Cardiac fibroblast (primary cell): ENCODE measurements at regions not wholly inside any gene's neighbourhood (a gene's known extent, or its start where the extent isn't known, plus 50 kb on each side); places are given as distances from the start of the nearest gene placed in this dataset.

Experiments used
- DNase-seq, 2 donors: peaks; one replicate each; pipeline versions ENCODE4 v3.0.0 to v3.0.0-alpha.2; 2010; ENCODE audit warnings: low read depth in 2 of 2
- H3K4me3 ChIP-seq, 2 donors: replicated peaks in 1 of 2; 1 replicate in 1 of 2; 2 replicates in 1 of 2; pipeline ENCODE4 v1.5.1; 2011; ENCODE audit warnings: low read depth in 2 of 2, low read length in 2 of 2, mild to moderate bottlenecking in 2 of 2, moderate library complexity in 1 of 2
- TF ChIP-seq, protein P1 (sequence below): IDR thresholded peaks from one replicate; pipeline ENCODE4 v1.5.1; 2011; ENCODE audit warnings: low read depth, mild to moderate bottlenecking, low read length, inconsistent platforms

DNA sequence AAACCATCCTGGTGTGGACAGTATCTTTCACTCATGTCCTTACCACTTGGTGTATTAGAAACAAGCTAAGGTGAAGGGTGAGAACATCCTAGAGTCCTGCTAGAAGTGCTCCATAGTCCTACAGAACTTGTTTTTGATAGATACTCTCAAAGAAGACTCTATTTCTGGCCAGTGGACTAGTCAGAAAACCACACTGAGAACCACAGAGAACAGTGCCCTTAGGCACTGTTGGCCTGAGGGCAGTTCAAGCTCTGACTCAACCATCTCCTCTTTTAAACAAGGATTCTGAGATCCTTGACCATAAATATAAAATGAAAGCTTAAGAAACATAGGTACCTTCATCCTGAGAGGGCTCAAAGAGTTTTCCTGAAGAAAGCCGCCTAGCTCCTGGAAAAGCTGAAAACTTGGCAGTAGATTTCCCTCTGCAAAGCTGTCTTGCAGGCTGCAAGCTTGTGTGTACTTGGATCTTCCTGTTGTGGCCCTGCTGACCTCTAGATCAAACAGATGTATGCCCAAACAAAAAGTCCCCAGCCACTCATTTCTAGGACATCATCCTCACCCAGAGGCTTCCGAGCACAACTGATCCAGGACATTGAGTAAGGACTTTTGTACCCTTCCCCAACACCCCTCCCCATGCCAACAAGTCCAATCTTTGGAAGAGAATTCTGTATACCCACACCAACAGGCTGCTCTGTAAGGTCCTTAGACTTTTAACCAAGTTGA, 111.6 kb upstream of the CXCL13 start:
- no peak for DNase-seq
- TF ChIP-seq, protein P1, sequence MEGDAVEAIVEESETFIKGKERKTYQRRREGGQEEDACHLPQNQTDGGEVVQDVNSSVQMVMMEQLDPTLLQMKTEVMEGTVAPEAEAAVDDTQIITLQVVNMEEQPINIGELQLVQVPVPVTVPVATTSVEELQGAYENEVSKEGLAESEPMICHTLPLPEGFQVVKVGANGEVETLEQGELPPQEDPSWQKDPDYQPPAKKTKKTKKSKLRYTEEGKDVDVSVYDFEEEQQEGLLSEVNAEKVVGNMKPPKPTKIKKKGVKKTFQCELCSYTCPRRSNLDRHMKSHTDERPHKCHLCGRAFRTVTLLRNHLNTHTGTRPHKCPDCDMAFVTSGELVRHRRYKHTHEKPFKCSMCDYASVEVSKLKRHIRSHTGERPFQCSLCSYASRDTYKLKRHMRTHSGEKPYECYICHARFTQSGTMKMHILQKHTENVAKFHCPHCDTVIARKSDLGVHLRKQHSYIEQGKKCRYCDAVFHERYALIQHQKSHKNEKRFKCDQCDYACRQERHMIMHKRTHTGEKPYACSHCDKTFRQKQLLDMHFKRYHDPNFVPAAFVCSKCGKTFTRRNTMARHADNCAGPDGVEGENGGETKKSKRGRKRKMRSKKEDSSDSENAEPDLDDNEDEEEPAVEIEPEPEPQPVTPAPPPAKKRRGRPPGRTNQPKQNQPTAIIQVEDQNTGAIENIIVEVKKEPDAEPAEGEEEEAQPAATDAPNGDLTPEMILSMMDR = no peak
- H3K4me3 ChIP-seq = no peak overlapping the region

DNA sequence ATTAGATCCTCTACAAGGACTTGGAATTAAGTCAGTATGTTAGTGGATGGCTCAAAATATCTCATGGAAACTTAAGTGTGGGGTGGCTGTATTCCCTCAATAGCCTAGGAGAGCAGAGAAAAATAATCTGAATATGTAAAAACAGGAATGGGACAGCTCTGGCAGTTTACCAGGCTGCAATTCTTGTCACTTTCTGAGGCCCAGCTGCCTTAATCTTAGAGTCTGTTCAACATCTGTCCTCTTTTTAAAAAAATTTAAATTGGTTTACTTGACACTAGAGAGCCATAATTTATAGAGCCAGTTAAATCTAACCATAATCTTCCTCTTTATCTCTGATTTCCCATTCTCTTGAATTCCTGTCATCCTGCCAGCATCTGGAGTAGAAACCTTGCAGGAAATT, 109.2 kb upstream of the CXCL13 start:
- H3K4me3 ChIP-seq = no peak overlapping the region
- TF ChIP-seq, protein P1 = no peak
- DNase-seq = no peak

DNA sequence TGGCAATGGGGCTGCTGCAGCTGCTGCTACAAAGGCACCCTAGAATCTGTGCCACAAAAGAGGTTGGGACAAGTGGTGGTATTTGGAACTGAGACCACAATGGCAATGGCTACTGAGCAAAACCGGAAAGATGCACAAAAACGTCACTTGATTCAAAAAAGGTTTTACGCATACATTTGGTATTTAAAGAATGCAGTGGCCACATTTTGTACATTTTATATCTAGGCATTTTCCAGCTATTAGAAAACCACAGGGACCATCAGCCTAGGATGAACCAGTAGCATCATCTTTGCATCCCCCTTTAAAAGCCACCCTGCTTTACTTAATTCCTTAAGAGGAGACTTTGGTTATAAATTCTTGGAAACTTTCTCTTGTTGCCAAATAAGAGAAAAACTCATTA, 104.8 kb upstream of the CXCL13 start:
- TF ChIP-seq, protein P1 = no peak
- DNase-seq = peak; percentile 6 to 16
- H3K4me3 ChIP-seq = no peak overlapping the region

DNA sequence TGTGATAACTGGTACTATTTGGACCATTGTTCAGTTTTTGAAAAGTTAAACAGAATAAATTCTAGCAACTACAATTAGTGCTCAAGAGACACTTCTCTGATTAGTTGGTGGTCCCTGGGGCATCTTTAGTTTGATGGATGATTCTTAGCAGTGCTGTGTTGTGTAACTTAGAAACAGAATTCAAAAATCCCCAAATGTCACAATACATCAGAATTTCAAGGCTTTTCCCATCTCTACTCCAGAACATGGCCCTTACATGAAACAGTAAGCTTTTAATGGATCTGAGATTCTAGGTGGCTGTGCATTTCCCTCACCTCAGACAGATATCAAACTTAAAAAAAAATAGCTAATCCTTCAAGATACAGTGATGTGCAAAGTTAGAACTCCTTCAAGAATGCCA, 104.4 kb upstream of the CXCL13 start:
- no peak overlapping the region for H3K4me3 ChIP-seq
- TF ChIP-seq, protein P1 = no peak
- DNase-seq = peak in 1 of 2 donors; percentile 9

DNA sequence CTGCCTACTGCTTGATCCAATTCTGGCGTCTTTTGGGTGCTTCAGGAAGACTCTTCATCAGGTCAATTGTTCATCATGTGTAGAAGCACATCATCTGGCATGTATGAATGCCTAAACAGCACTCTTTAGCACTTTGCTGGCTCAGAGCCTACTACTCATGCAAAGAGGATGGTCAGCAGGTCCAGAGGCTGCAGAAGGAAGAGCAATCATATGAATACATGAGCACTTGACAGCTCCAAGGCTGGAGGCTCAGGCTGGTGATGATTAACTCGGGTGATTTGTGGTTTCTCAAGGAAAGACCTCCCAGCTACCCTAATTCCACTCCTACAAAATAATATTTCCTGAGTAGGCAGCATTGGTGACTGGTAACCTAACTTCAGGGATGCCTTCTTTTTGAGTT, 103.8 kb upstream of the CXCL13 start:
- TF ChIP-seq, protein P1 = no peak
- H3K4me3 ChIP-seq = no peak overlapping the region
- no peak for DNase-seq

DNA sequence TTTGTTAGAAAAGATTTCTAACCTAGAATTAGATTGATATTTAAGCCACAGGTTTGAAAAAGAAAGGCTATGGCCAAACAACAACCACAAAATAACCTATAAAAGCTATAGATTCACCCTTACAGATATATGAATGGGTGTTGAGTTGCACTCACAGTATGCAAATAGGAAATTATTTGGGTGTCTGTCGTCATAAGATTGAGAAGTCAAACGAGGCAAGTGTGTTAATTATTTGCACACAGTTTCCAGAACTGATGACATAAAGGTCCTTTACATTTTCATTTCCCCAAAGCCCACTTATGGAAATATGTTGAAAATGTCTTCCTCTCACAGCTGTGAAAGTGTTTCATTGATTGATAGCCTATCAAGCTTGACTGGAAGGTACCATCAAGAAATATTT, 101.2 kb upstream of the CXCL13 start:
- DNase-seq = no peak
- TF ChIP-seq, protein P1 = no peak
- H3K4me3 ChIP-seq = no peak overlapping the region
